DMS53 (cell line): ENCODE measurements at regions not wholly inside any gene's neighbourhood (a gene's known extent, or its start where the extent isn't known, plus 50 kb on each side); places are given as distances from the start of the nearest gene placed in this dataset.
"Not testable (repeated sequence)": the region's sequence is repeated elsewhere in the genome, so short reads cannot be mapped to it uniquely, and the experiment has no call there.

Source experiments
- DNase-seq: peaks from one replicate; lab custom pipeline; 2025; lab: John Stamatoyannopoulos, UW

DNA sequence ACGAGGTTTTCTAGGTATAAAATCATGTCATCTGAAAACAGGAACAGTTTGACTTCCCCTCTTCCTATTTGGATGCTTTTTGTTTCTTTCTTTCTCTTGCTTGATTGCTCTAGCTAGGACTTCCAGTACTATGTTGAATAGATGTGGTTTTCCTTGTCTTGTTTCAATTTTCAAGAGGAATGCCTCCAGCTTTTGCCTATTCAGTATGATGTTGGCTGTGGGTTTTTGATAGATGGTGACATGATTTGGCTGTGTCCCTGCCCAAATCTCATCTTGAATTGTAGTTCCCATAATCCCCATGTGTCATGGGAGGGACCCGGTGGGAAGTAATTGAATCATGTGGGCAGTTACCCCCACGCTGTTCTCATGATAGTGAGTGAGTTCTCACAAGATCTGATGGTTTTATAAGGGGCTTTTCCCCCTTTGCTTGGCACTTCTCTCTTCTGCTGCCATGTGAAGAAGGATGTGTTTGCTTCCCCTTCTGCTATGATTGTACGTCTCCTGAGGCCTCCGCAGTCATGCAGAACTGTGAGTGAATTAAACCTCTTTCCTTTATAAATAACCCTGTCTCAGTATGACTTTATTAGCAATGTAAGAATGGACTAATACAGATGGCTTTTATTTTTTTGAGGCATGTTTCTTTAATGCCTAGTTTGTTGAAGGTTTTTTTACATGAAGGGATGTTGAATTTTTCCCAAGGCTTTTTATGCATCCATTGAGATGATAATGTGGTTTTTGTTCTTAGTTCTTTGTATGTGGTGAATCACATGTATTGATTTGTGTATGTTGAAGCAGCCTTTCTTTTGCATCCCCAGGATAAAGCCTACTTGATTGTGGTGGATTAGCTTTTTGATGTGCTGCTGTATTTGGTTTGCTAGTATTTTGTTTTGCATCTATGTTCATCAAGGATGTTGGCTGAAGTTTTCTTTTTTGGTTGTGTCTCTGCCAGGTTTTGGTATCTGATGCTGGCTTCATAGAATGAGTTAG, 239.1 kb downstream of the THBS2 start:
- DNase-seq = no peak

GRCh38 chr6:169009628-169010027, 244.0 kb downstream of the THBS2 start:
- DNase-seq = no peak

DNA sequence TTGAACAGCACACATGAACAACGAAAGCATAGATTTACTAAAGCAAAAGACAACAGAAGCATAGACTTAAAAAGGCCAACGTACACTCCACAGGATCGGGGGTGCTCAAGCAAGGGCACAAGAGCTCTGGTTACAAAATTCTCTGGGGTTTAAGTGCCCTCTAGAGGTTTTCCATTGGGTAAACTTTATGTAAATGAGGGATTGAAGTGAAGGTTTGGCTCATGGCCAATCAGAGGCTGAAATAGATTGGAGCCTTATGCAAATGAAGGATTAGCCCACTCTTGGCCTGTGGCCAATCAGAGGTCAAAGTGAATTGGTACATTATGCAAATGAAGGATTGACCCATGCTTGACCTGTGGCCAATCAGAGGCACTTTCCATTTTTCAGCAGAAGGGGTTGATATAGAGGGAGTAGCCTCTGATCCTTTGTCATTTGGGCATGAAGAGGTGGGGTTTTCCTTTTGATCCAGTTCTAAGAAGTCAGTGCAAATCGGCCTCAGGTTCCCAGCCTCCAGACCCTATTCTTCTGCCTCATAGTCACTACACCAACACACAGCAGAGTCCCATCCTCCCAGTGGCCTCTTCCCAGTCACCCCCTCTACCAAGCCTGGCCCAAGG, 244.9 kb downstream of the THBS2 start:
- DNase-seq = peak; percentile 33

DNA sequence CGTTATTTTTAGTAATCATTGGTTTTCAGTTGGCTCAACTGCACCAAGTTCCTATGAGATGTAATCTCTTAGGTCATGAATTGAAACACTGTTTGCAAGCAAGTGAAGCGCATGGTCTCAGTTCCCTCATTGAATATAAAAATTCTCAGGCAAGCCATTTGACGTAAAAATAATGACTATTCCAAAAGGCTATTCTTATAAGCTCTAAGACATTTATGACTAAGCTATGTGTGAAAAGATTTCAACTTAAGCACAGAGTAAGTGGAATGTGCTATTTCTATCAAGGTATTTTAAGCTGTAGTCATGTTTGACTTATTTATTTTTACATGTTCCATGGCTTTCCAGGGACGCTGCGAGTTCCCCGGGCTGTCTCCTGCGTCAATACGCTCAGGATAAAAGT, 248.5 kb downstream of the THBS2 start:
- no peak for DNase-seq

- no peak for DNase-seq
Measured at GRCh38 chr6:169000022-169000421, 253.6 kb downstream of the THBS2 start.

GRCh38 chr6:168999392-168999791, 254.3 kb downstream of the THBS2 start:
- no peak for DNase-seq

- no peak for DNase-seq
Measured at GRCh38 chr6:168996356-168996625, 257.4 kb downstream of the THBS2 start.

GRCh38 chr6:168995526-168996355, 257.9 kb downstream of the THBS2 start:
- no peak for DNase-seq

GRCh38 chr6:168994956-168995355, 258.7 kb downstream of the THBS2 start:
- no peak for DNase-seq

GRCh38 chr6:168992446-168993144, 261.1 kb downstream of the THBS2 start:
- no peak for DNase-seq

DNA sequence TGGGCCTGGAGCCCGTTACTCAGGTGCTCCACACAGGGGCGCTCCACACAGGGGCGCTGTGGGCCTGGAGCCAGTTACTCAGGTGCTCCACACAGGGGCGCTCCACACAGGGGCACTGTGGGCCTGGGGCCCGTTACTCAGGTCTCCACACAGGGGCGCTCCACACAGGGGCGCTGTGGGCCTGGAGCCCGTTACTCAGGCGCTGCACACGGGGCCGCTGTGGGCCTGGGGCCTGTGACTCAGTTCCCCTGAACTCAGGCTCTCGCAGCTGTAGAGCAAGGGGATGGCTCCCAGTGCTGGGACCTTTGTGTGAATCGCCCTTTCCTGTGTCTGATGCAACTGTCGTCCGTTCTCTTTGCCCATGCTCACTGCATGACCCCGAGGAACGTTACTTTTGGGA, 262.0 kb downstream of the THBS2 start:
- DNase-seq = not testable (repeated sequence)

DNA sequence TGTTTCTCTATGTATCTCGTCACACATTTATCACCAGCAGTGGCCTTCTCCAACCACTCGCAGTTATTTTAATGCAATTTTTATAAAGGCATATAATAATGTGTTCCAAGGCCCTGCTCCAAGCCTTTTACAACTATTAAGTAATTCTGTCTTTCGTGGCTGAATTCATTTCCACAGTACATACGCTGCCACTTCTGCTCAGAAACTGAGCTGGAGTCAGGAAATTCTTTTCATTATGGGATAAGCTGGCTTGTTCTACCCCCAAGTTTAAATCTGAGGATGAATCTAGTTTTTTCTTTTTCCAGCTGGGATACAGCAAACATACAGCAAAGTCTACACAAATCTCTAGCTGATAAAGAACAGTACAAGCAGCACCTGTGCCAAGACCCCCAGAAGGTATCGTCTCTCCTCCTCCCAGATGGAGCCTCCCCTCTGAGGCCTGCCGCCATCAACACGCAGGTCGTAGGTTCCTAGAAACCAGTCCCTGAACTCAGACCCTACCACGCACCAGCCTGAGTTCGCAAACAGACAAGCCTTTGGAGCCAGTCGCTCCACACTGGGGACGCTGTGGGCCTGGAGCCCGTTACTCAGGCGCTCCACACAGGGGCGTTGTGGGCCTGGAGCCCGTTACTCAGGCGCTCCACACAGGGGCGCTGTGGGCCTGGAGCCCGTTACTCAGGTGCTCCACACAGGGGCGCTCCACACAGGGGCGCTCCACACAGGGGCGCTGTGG, 263.5 kb downstream of the THBS2 start:
- DNase-seq = no peak

DNA sequence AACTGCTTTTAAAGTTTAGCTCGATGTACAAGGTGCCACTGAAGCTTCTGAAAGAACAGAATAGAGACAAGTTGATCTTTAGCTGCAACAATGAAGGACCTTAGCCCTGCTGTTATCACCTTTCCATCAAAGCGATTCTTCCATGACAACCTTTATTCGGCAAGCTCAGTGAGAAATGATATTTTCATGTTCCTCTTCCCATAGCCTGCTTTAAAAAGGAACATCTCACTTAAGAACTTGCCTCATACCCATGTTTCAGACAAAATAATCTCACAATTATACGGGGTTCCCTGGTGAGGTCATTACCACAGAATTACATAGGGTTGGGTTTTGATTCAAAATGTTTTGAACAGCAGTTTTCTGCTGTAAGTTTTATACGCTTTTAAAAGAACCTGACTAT, 264.2 kb downstream of the THBS2 start:
- no peak for DNase-seq

GRCh38 chr6:168988801-168989200, 264.8 kb downstream of the THBS2 start:
- DNase-seq = no peak

DNA sequence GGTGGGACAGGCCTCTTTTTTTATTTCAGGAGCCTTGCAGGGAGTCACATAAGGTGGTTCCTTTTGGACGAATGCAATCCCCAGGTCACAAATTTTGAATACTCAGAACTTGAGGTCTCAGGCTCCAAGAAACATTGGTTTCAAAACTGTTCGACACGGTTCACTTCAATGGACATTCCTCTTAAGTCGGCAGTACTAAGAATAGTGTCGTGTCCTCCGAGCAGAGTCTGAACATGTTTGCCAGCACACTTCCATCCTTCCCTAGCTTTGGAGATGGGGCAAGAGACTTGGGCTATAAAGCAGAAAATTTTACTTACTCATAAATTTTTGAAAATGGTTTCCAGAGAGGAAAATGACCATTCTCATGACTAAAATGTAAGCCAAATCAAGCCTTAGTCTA, 265.4 kb downstream of the THBS2 start:
- DNase-seq = no peak

DNA sequence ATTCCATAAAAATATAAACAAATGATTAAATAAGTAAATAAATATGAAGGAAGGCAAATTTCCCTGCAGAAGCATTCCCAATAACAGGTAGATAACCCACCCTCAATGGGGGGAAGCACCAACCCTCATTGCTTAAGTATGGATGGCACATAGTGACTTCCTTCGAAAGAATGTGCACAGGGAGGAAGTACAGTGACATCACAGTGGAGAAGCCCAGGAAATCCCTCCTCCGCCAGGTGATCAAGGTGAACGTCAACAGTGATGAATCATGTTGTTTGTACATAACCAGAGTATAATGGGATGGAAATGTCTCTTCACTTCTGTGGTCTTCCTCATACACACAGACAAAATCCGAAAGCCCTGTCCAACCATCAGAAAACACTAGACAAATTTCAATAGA, 267.9 kb downstream of the THBS2 start:
- DNase-seq = peak; percentile 79

DNA sequence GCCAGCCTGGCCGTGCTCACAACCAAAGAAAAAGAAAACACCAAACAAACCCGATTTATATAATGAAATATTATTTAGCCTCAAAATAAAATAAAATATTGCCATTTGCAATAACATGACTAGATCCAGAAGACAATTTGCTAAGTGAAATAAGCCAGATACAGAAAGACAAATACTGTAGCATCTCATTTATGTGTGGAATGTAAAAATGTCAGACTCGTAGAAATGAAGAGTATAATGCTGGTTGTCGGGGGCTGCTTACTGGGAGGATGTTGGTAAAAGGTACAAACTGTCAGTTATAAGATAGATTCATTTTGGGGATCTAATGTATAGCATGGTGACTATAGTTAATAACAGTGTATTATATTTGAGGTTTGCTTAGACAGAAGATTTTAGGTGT, 269.7 kb downstream of the THBS2 start:
- DNase-seq = no peak

DNA sequence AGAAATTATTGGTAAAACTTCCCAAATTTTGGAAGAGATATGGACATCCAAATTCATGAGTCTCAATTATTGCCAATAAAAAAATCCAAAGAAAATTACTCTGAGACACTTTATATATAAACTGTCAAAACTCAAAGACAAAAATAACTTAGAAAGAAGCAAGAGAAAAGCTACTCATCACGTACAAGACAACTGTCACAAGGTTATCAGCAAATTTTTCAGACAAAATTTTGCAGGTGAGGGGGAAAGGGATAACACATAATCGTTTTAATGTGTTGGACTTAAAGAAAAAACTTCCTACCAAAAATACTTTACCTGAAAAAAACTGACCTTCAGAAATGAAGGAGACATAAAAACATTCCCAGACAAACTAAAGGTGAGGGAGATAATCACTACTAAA, 272.5 kb downstream of the THBS2 start:
- DNase-seq = no peak

- no peak for DNase-seq
Measured at GRCh38 chr6:168979254-168979653, 274.4 kb downstream of the THBS2 start.

DNA sequence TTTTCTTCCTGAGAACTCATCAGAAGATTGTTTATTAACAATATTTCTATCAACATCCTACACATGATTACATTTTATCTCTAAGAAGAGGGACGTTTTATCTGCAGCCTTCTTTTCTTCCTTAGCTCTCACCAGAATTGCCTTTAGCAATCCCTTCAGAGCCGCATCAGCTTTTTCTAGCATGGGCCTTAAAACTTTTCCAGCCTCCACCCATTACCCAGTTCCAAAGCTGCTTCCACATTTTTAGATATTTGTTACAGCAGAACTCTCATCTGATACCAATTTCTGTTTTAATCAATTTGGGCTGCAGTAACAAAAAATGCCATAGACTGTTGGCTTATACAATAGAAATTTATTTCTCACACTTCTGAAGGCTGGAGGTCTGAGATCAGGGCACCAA, 281.5 kb downstream of the THBS2 start:
- DNase-seq = no peak

- no peak for DNase-seq
Measured at GRCh38 chr6:168971549-168971948, 282.1 kb downstream of the THBS2 start.
